Panc1 (cell line): ENCODE measurements at regions not wholly inside any gene's neighbourhood (a gene's known extent, or its start where the extent isn't known, plus 50 kb on each side); places are given as distances from the start of the nearest gene placed in this dataset.

Source experiments
- ATAC-seq: fragments of 200-7000 bp; cut with Tn5 transposase; 2 replicates; pipeline ENCODE4 v1.9.1; 2020; ENCODE audit warnings: mild to moderate bottlenecking, moderate library complexity
- BruUV-seq: library from RNA; stranded (reverse); fragments of 400-500 nt; replicated peaks from 2 replicates; lab custom pipeline; 2021; lab: Mats Ljungman, UMichigan
- CTCF ChIA-PET: fragments of 300-600 bp; sonication (Branson Sonifier 250); formaldehyde crosslinking; loops from one replicate; lab custom pipeline; 2022; ENCODE audit warnings: antibody characterized with exemption; lab: Charles Lee
- POLR2A ChIA-PET: fragments of 300-600 bp; sonication (Branson Sonifier 250); formaldehyde crosslinking; loops from one replicate; lab custom pipeline; 2022; ENCODE audit warnings: antibody characterized with exemption; lab: Charles Lee
- DNase-seq: peaks from one replicate; pipeline ENCODE4 v3.0.0-alpha.2; 2010; ENCODE audit warnings: low read depth, low spot score
- H3K27ac ChIP-seq: 2 replicates; pipeline ENCODE4 v1.5.1; 2011; ENCODE audit warnings: mild to moderate bottlenecking, low read length, inconsistent platforms
- H3K27me3 ChIP-seq: fragments of 200-500 bp; sonication (Bioruptor generic); 2 replicates; pipeline ENCODE4 v1.6.0; 2014; ENCODE audit warnings: low read length, inconsistent platforms; ENCODE audit not compliant: control insufficient read depth, insufficient read depth
- H3K36me3 ChIP-seq: fragments of 200-500 bp; sonication (Bioruptor generic); 2 replicates; pipeline ENCODE4 v1.5.1; 2014; ENCODE audit warnings: inconsistent platforms, mild to moderate bottlenecking, low read length, moderate library complexity; ENCODE audit not compliant: control insufficient read depth, insufficient read depth
- H3K4me1 ChIP-seq: 2 replicates; pipeline ENCODE4 v1.5.1; 2011; ENCODE audit warnings: inconsistent platforms, mild to moderate bottlenecking, low read length, moderate library complexity; ENCODE audit not compliant: control insufficient read depth, insufficient read depth
- H3K4me3 ChIP-seq, 2 experiments: 2 replicates each; pipeline ENCODE4 v1.5.1; 2011 to 2012; ENCODE audit warnings: low read depth in 2 of 2, low read length in 2 of 2, mild to moderate bottlenecking in 2 of 2, inconsistent platforms in 1 of 2, moderate library complexity in 1 of 2
- H3K9me3 ChIP-seq: fragments of 200-500 bp; sonication (Bioruptor generic); 2 replicates; pipeline ENCODE4 v1.5.1; 2014; ENCODE audit warnings: low read depth, mild to moderate bottlenecking, inconsistent platforms, low read length, moderate library complexity; ENCODE audit not compliant: control insufficient read depth, insufficient read depth
- CTCF ChIP-seq: fragments of 450-650 bp; IDR thresholded peaks from 2 replicates; pipeline ENCODE4 v1.5.1; 2017; ENCODE audit warnings: mild to moderate bottlenecking
- POLR2AphosphoS5 ChIP-seq: IDR thresholded peaks from 2 replicates; pipeline ENCODE4 v1.6.1; 2012; ENCODE audit warnings: mild to moderate bottlenecking, low read depth, low read length, moderate library complexity
- SIN3A ChIP-seq: IDR thresholded peaks from 2 replicates; pipeline ENCODE4 v1.6.1; 2012; ENCODE audit warnings: low read depth, mild to moderate bottlenecking, low read length, moderate library complexity, borderline replicate concordance; ENCODE audit not compliant: insufficient read depth
- TCF7L2 ChIP-seq: IDR thresholded peaks from 2 replicates; pipeline ENCODE4 v1.6.1; 2011; ENCODE audit warnings: mild to moderate bottlenecking, low read depth, low read length, inconsistent platforms
- in situ Hi-C: cut with HindIII; loops from 2 replicates; pipeline ENCODE4 v1.10.0; 2016; ENCODE audit warnings: low sequenced_read_pairs, low pct_unique_long_range_greater_than_20kb
- intact Hi-C: fragments of 100-400 bp; cut with micrococcal nuclease; formaldehyde crosslinking; loops from one replicate; pipeline ENCODE4 v1.10.0; 2022; ENCODE audit not compliant: unreplicated experiment
- TF ChIP-seq, protein P1 (sequence below), 2 experiments: IDR thresholded peaks; 2 replicates each; pipeline ENCODE4 v1.6.1; 2011 to 2012; ENCODE audit warnings: low read depth in 2 of 2, control low read depth in 1 of 2, low read length in 1 of 2, mild to moderate bottlenecking in 1 of 2, moderate library complexity in 1 of 2; ENCODE audit not compliant: insufficient read depth in 1 of 2

DNA sequence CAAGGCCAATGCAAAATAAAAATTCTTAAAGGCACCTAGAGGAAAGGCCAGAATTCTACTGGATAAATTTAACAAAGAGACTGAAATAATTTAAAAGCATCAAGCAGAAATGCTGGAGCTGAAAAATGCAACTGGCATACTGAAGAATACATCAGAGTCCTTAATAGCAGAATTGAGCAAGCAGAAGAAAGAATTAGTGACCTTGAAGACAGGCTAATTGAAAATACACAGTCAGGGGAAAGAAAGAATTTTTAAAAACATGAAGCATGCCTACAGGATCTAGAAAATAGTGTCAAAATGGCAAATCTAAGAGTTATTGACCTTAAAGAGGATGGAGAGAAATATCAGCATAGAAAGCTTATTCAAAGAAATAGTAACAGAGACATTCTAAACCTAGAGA is 371.7 kb downstream of the KLHL13 start:
- ChIA-PET CTCF (no interaction called here), POLR2A (no interaction called here)
- BruUV-seq, result no TSS peak
- TF ChIP-seq POLR2AphosphoS5, result no peak
- TF ChIP-seq, protein P1, sequence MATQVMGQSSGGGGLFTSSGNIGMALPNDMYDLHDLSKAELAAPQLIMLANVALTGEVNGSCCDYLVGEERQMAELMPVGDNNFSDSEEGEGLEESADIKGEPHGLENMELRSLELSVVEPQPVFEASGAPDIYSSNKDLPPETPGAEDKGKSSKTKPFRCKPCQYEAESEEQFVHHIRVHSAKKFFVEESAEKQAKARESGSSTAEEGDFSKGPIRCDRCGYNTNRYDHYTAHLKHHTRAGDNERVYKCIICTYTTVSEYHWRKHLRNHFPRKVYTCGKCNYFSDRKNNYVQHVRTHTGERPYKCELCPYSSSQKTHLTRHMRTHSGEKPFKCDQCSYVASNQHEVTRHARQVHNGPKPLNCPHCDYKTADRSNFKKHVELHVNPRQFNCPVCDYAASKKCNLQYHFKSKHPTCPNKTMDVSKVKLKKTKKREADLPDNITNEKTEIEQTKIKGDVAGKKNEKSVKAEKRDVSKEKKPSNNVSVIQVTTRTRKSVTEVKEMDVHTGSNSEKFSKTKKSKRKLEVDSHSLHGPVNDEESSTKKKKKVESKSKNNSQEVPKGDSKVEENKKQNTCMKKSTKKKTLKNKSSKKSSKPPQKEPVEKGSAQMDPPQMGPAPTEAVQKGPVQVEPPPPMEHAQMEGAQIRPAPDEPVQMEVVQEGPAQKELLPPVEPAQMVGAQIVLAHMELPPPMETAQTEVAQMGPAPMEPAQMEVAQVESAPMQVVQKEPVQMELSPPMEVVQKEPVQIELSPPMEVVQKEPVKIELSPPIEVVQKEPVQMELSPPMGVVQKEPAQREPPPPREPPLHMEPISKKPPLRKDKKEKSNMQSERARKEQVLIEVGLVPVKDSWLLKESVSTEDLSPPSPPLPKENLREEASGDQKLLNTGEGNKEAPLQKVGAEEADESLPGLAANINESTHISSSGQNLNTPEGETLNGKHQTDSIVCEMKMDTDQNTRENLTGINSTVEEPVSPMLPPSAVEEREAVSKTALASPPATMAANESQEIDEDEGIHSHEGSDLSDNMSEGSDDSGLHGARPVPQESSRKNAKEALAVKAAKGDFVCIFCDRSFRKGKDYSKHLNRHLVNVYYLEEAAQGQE (IDR thresholded peaks at IDR 0.05; ENCODE audit: insufficient read depth in 1 of 2, low read depth in 2 of 2, low read length in 1 of 2), result no peak
- TF ChIP-seq TCF7L2, result no peak
- TF ChIP-seq SIN3A, result no peak
- no peak for TF ChIP-seq CTCF
- no peak for DNase-seq
- intact Hi-C loops (no loop called here), in situ Hi-C loops (no loop called here)
- H3K27ac ChIP-seq, result no peak overlapping the region
- peaks cover 4% of the 10 kb centered on the region; the same call in 1 of the 2 replicates for H3K9me3 ChIP-seq
- H3K4me3 ChIP-seq, result no peak overlapping the region
- no peaks in the 10 kb centered on the region for H3K27me3 ChIP-seq
- H3K4me1 ChIP-seq, result no peaks in the 10 kb centered on the region
- ATAC-seq, result no peak
- no peaks in the 10 kb centered on the region for H3K36me3 ChIP-seq

DNA sequence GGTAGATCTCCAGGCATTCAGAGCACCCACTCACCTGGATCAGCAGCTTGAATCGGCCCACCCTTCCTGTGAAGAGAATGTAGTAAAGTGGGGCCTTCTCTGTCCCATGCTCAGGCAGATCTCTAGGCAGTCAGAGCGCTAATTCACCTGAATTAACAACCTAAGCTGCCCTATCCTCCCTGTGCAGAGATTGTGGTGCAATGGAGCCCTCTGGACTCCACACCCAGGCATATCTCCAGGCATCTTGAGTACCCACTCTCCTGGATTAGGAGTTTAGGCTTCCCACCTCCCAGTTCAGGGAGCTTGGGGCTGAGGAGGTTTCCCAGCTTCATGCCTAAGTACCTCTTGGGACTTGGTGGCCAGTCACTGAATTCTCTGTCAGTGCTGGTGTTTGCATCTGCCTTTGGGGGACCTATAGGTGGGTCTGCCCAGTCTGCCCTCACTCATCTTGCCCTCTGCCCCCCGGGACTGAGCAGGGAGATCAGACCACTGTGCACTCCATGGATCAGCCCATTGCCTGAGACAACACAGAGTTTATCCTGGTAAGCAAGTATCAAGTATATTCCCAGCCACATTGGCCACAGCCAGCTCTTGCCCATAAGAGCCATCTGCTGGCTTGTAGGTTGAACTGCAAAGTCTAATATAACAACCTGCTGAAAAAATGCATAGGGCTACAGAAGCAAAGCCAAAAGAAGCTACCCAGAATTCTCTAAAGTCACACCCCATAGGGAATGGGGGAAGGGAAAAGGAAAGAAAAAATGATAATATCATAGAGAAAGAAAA is 372.9 kb downstream of the KLHL13 start:
- no peaks in the 10 kb centered on the region for H3K36me3 ChIP-seq
- H3K27me3 ChIP-seq, result no peaks in the 10 kb centered on the region
- POLR2A ChIA-PET, result no interaction called here
- BruUV-seq, result no TSS peak
- H3K4me3 ChIP-seq, result no peak overlapping the region
- CTCF ChIA-PET, result no interaction called here
- intact Hi-C loops, result no loop called here
- no peaks in the 10 kb centered on the region for H3K4me1 ChIP-seq
- TF ChIP-seq, protein P1 (IDR thresholded peaks at IDR 0.05; ENCODE audit: insufficient read depth in 1 of 2, low read depth in 2 of 2, low read length in 1 of 2), result no peak
- peak; percentile 53 for TF ChIP-seq CTCF
- DNase-seq (no peak), ATAC-seq (no peak)
- H3K9me3 ChIP-seq, result peaks cover 4% of the 10 kb centered on the region; the same call in 1 of the 2 replicates
- in situ Hi-C loops, result no loop called here
- H3K27ac ChIP-seq, result no peak overlapping the region
